Activated CD4-positive, CD25-positive, alpha-beta regulatory T cell treated with anti-CD3 and anti-CD28 coated beads, Interleukin-2, amount 50 U/mL, for 72 hours (primary cell): ENCODE measurements at regions not wholly inside any gene's neighbourhood (a gene's known extent, or its start where the extent isn't known, plus 50 kb on each side); places are given as distances from the start of the nearest gene placed in this dataset.
"Not testable (repeated sequence)": the region's sequence is repeated elsewhere in the genome, so short reads cannot be mapped to it uniquely, and the experiment has no call there.

Source experiments
- DNase-seq: peaks from one replicate; pipeline ENCODE4 v3.0.0; 2021

GRCh38 chr2:109720380-109721106, 73.6 kb upstream of the RGPD5 start:
- no peak for DNase-seq

- DNase-seq: no peak
Observed at GRCh38 chr2:109721135-109721534, 73.0 kb upstream of the RGPD5 start.

- no peak for DNase-seq
Observed at GRCh38 chr2:109721626-109722025, 72.5 kb upstream of the RGPD5 start.

- DNase-seq: no peak
Observed at GRCh38 chr2:109722026-109722425, 72.1 kb upstream of the RGPD5 start.

GRCh38 chr2:109722640-109723039, 71.5 kb upstream of the RGPD5 start:
- not testable (repeated sequence) for DNase-seq

- DNase-seq: not testable (repeated sequence)
Observed at GRCh38 chr2:109723153-109723552, 71.0 kb upstream of the RGPD5 start.

- no peak for DNase-seq
Observed at GRCh38 chr2:109724533-109725460, 69.3 kb upstream of the RGPD5 start.

- peak; percentile 16 for DNase-seq
Observed at GRCh38 chr2:109726379-109727270, 67.5 kb upstream of the RGPD5 start.

- no peak for DNase-seq
Observed at GRCh38 chr2:109727929-109728447, 66.1 kb upstream of the RGPD5 start.

GRCh38 chr2:109733746-109734145, 60.4 kb upstream of the RGPD5 start:
- DNase-seq: not testable (repeated sequence)

GRCh38 chr2:109736177-109736827, 57.8 kb upstream of the RGPD5 start:
- no peak for DNase-seq
